Astrocyte (in vitro differentiated cells and primary cell): ENCODE measurements at regions not wholly inside any gene's neighbourhood (a gene's known extent, or its start where the extent isn't known, plus 50 kb on each side); places are given as distances from the start of the nearest gene placed in this dataset.

Source experiments
- DNase-seq: peaks from one replicate; pipeline ENCODE4 v3.0.0-alpha.2; 2010; ENCODE audit warnings: low read depth
- FAIRE-seq: peaks from 2 replicates; lab custom pipeline; 2011; peaks lifted over from hg19 to GRCh38; lab: Jason Lieb, UNC
- H2AFZ ChIP-seq: 2 replicates; pipeline ENCODE4 v1.6.0; 2012; ENCODE audit warnings: low read depth, low read length, inconsistent platforms
- H3K27ac ChIP-seq: 2 replicates; pipeline ENCODE4 v1.5.1; 2011; ENCODE audit warnings: low read depth, low read length, inconsistent platforms
- H3K27me3 ChIP-seq: 2 replicates; pipeline ENCODE4 v1.6.0; 2011; ENCODE audit warnings: low read length, inconsistent platforms; ENCODE audit not compliant: insufficient read depth
- H3K36me3 ChIP-seq: 2 replicates; pipeline ENCODE4 v1.5.1; 2011; ENCODE audit warnings: low read length, inconsistent platforms; ENCODE audit not compliant: insufficient read depth
- H3K4me1 ChIP-seq: 2 replicates; pipeline ENCODE4 v1.5.1; 2011; ENCODE audit warnings: low read length, inconsistent platforms; ENCODE audit not compliant: insufficient read depth
- H3K4me2 ChIP-seq: 2 replicates; pipeline ENCODE4 v1.6.0; 2012; ENCODE audit warnings: low read length, inconsistent platforms
- H3K4me3 ChIP-seq: 2 replicates; pipeline ENCODE4 v1.5.1; 2011; ENCODE audit warnings: low read depth, mild to moderate bottlenecking, low read length, inconsistent platforms; ENCODE audit not compliant: insufficient read depth
- H3K79me2 ChIP-seq: 2 replicates; pipeline ENCODE4 v1.6.0; 2012; ENCODE audit warnings: mild to moderate bottlenecking, low read length, inconsistent platforms; ENCODE audit not compliant: insufficient read depth
- H3K9ac ChIP-seq: 2 replicates; pipeline ENCODE4 v1.6.0; 2012; ENCODE audit warnings: mild to moderate bottlenecking, low read length, inconsistent platforms
- H3K9me3 ChIP-seq: 2 replicates; pipeline ENCODE4 v1.5.1; 2012; ENCODE audit warnings: low read depth, mild to moderate bottlenecking, low read length, inconsistent platforms; ENCODE audit not compliant: insufficient read depth
- H4K20me1 ChIP-seq: 2 replicates; pipeline ENCODE4 v1.6.0; 2012; ENCODE audit warnings: low read length, inconsistent platforms; ENCODE audit not compliant: insufficient read depth
- H3K27ac Mint-ChIP-seq: one replicate; pipeline ENCODE4 v1.8.0; 2021; ENCODE audit warnings: mild to moderate bottlenecking, mixed read lengths; ENCODE audit not compliant: unreplicated experiment
- H3K27me3 Mint-ChIP-seq: one replicate; pipeline ENCODE4 v1.8.0; 2021; ENCODE audit warnings: low read depth, mixed read lengths; ENCODE audit not compliant: unreplicated experiment
- H3K36me3 Mint-ChIP-seq: one replicate; pipeline ENCODE4 v1.8.0; 2021; ENCODE audit warnings: low read depth, mixed read lengths; ENCODE audit not compliant: unreplicated experiment
- H3K4me1 Mint-ChIP-seq: one replicate; pipeline ENCODE4 v1.8.0; 2021; ENCODE audit warnings: low read depth, mixed read lengths; ENCODE audit not compliant: unreplicated experiment
- H3K4me3 Mint-ChIP-seq: one replicate; pipeline ENCODE4 v1.8.0; 2021; ENCODE audit warnings: mild to moderate bottlenecking, moderate library complexity, mixed read lengths; ENCODE audit not compliant: unreplicated experiment
- H3K9me3 Mint-ChIP-seq: one replicate; pipeline ENCODE4 v1.8.0; 2021; ENCODE audit warnings: mild to moderate bottlenecking, mixed read lengths; ENCODE audit not compliant: unreplicated experiment
- EZH2 ChIP-seq: IDR thresholded peaks from 2 replicates; pipeline ENCODE4 v1.6.1; 2012; ENCODE audit warnings: mild to moderate bottlenecking, low read length, inconsistent platforms; ENCODE audit not compliant: insufficient read depth
- TF ChIP-seq, protein P1 (sequence below): IDR thresholded peaks from 2 replicates; pipeline ENCODE4 v1.5.1; 2011; ENCODE audit warnings: low read depth, mild to moderate bottlenecking, inconsistent platforms, low read length, moderate library complexity; ENCODE audit not compliant: insufficient read depth

DNA sequence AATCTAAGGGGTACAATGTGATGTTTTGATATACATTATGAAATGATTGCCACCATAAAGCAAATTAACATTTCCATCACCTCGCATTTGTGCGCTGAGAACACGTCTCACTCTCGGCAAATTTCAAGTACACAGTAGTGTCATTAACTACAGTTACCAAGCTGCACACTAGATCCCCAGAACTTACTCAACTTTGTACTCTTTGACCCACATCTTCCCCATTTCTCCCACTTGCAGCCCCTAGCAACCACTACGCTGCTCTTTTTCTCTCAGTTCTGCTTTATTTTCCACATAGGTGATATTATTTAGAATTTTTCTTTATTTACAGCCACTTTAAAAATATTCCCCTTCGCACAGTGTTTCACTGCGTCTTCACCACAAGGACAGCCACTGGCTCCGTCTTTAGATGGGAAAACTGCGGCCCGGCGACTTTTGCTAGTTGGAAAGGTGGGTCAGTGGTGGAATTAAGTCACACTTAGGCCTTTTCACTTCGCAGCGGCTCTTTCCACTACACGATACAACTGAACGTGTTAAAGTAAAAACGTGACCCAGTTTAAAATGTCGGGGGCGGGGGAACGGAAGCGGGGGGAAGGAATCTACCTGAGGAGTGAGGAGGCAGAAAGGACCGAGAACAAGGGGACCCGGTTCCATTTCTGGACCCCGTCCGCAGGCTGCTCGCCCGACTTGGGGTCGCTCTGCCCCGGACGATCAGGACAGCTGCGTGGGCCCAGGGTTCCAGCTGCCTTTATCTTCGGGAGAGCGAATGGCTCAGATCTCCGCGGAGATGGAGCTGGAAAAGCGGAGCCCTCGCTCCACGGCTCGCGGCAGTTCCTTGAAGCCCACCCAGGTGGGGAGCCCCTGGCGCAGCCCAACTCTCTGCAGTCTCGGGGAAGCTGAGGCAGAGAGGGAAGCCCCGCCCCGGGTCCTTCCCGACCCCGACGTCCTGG, 486.1 kb downstream of the UQCRFS1 start:
- peak overlapping the region; percentile 30 for H3K4me2 ChIP-seq
- Mint-ChIP-seq H3K9me3 (no peaks in the 10 kb centered on the region), H3K27ac (no peak overlapping the region), H3K27me3 (peaks cover 16% of the 10 kb centered on the region), H3K4me1 (no peaks in the 10 kb centered on the region), H3K4me3 (peak overlapping the region; percentile 63), H3K36me3 (no peaks in the 10 kb centered on the region)
- no peaks in the 10 kb centered on the region for H4K20me1 ChIP-seq
- no peak overlapping the region for H3K27ac ChIP-seq
- no peak overlapping the region for H3K9ac ChIP-seq
- H2AFZ ChIP-seq, result no peak overlapping the region
- TF ChIP-seq, protein P1, sequence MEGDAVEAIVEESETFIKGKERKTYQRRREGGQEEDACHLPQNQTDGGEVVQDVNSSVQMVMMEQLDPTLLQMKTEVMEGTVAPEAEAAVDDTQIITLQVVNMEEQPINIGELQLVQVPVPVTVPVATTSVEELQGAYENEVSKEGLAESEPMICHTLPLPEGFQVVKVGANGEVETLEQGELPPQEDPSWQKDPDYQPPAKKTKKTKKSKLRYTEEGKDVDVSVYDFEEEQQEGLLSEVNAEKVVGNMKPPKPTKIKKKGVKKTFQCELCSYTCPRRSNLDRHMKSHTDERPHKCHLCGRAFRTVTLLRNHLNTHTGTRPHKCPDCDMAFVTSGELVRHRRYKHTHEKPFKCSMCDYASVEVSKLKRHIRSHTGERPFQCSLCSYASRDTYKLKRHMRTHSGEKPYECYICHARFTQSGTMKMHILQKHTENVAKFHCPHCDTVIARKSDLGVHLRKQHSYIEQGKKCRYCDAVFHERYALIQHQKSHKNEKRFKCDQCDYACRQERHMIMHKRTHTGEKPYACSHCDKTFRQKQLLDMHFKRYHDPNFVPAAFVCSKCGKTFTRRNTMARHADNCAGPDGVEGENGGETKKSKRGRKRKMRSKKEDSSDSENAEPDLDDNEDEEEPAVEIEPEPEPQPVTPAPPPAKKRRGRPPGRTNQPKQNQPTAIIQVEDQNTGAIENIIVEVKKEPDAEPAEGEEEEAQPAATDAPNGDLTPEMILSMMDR, result no peak
- no peak for TF ChIP-seq EZH2
- DNase-seq (no peak), FAIRE-seq (no peak)
- H3K9me3 ChIP-seq, result no peaks in the 10 kb centered on the region
- H3K4me3 ChIP-seq, result no peak overlapping the region
- H3K79me2 ChIP-seq, result no peaks in the 10 kb centered on the region
- no peaks in the 10 kb centered on the region for H3K4me1 ChIP-seq
- H3K36me3 ChIP-seq, result no peaks in the 10 kb centered on the region
- peaks cover 2% of the 10 kb centered on the region for H3K27me3 ChIP-seq

DNA sequence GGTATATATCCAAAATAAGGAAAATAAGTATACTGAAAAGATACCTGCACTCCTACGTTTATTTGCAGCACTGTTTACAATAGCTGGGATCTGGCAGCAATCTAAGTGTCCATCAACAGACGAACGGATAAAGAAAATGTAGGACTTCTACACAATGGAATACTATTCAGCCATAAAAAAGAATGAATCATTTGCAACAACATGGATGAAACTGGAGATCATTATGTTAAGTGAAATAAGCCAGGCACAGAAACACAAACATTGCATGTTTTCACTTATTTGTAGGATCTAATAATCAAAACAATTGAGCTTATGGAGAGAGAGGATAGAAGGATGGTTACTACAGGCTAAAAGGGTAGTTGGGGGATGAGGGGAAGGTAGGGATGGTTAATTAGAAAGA, 494.0 kb downstream of the UQCRFS1 start:
- H3K9ac ChIP-seq, result no peak overlapping the region
- FAIRE-seq, result no peak

More for the DNA sequence above, 494.0 kb downstream of the UQCRFS1 start:
- no peaks in the 10 kb centered on the region for H3K27me3 Mint-ChIP-seq
- Histone ChIP-seq H3K4me2 (no peak overlapping the region), H3K27ac (no peak overlapping the region), H4K20me1 (no peaks in the 10 kb centered on the region), H3K27me3 (no peaks in the 10 kb centered on the region), H3K4me1 (no peaks in the 10 kb centered on the region), H3K9me3 (no peaks in the 10 kb centered on the region), H3K4me3 (no peak overlapping the region), H3K79me2 (no peaks in the 10 kb centered on the region), H3K36me3 (no peaks in the 10 kb centered on the region), H2AFZ (no peak overlapping the region)
- no peak overlapping the region for H3K4me3 Mint-ChIP-seq
- H3K9me3 Mint-ChIP-seq, result peaks cover 2% of the 10 kb centered on the region
- no peak for TF ChIP-seq EZH2
- TF ChIP-seq, protein P1, result no peak
- DNase-seq, result no peak
- H3K4me1 Mint-ChIP-seq, result no peaks in the 10 kb centered on the region
- no peaks in the 10 kb centered on the region for H3K36me3 Mint-ChIP-seq
- H3K27ac Mint-ChIP-seq, result no peak overlapping the region
